ENCODE measurements at regions not wholly inside any gene's neighbourhood (a gene's known extent, or its start where the extent isn't known, plus 50 kb on each side); places are given as distances from the start of the nearest gene placed in this dataset.

GRCh38 chr1:96028071-96028470 lies 693.5 kb upstream of the PTBP2 start:
- TF ChIP-seq, protein P1, sequence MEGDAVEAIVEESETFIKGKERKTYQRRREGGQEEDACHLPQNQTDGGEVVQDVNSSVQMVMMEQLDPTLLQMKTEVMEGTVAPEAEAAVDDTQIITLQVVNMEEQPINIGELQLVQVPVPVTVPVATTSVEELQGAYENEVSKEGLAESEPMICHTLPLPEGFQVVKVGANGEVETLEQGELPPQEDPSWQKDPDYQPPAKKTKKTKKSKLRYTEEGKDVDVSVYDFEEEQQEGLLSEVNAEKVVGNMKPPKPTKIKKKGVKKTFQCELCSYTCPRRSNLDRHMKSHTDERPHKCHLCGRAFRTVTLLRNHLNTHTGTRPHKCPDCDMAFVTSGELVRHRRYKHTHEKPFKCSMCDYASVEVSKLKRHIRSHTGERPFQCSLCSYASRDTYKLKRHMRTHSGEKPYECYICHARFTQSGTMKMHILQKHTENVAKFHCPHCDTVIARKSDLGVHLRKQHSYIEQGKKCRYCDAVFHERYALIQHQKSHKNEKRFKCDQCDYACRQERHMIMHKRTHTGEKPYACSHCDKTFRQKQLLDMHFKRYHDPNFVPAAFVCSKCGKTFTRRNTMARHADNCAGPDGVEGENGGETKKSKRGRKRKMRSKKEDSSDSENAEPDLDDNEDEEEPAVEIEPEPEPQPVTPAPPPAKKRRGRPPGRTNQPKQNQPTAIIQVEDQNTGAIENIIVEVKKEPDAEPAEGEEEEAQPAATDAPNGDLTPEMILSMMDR (IDR thresholded peaks at IDR 0.05), result no peak
- TF ChIP-seq POLR2A (IDR thresholded peaks at IDR 0.05) (no peak), EP300 (IDR thresholded peaks at IDR 0.05) (no peak), POLR2AphosphoS5 (IDR thresholded peaks at IDR 0.05) (no peak)
